ENCODE measurements at regions not wholly inside any gene's neighbourhood (a gene's known extent, or its start where the extent isn't known, plus 50 kb on each side); places are given as distances from the start of the nearest gene placed in this dataset.

- H3K4me1 ChIP-seq (ENCODE audit: control insufficient read depth in 1 of 2, insufficient read depth in 1 of 2, low read depth in 1 of 2, low read length in 1 of 2): no peaks in the 10 kb centered on the region
- no peaks in the 10 kb centered on the region for H3K36me3 ChIP-seq
- H3K4me3 ChIP-seq (ENCODE audit: low read depth in 1 of 2, low read length in 1 of 2): no peak overlapping the region
- H3K9me3 ChIP-seq: no peaks in the 10 kb centered on the region
- H3K27ac ChIP-seq: no peak overlapping the region
- H3K27me3 ChIP-seq: no peaks in the 10 kb centered on the region
- TF ChIP-seq CTCF (IDR thresholded peaks at IDR 0.05): no peak
These were observed 154.9 kb upstream of the BMP2 start for GRCh38 chr20:6612606-6612923.

GRCh38 chr20:6611911-6612605, 155.4 kb upstream of the BMP2 start:
- H3K27ac ChIP-seq: no peak overlapping the region
- no peak overlapping the region for H3K4me3 ChIP-seq (ENCODE audit: low read depth in 1 of 2, low read length in 1 of 2)
- no peaks in the 10 kb centered on the region for H3K27me3 ChIP-seq
- H3K9me3 ChIP-seq: no peaks in the 10 kb centered on the region
- no peaks in the 10 kb centered on the region for H3K4me1 ChIP-seq (ENCODE audit: control insufficient read depth in 1 of 2, insufficient read depth in 1 of 2, low read depth in 1 of 2, low read length in 1 of 2)
- no peak for TF ChIP-seq CTCF (IDR thresholded peaks at IDR 0.05)
- no peaks in the 10 kb centered on the region for H3K36me3 ChIP-seq

GRCh38 chr20:6606651-6607050, 160.8 kb upstream of the BMP2 start:
- no peaks in the 10 kb centered on the region for H3K36me3 ChIP-seq
- H3K4me1 ChIP-seq (ENCODE audit: control insufficient read depth in 1 of 2, insufficient read depth in 1 of 2, low read depth in 1 of 2, low read length in 1 of 2): no peaks in the 10 kb centered on the region
- H3K4me3 ChIP-seq (ENCODE audit: low read depth in 1 of 2, low read length in 1 of 2): no peak overlapping the region
- TF ChIP-seq CTCF (IDR thresholded peaks at IDR 0.05): no peak
- no peaks in the 10 kb centered on the region for H3K9me3 ChIP-seq
- H3K27me3 ChIP-seq: no peaks in the 10 kb centered on the region
- H3K27ac ChIP-seq: no peak overlapping the region

- H3K27ac ChIP-seq: no peak overlapping the region
- H3K27me3 ChIP-seq: no peaks in the 10 kb centered on the region
- no peak for TF ChIP-seq CTCF (IDR thresholded peaks at IDR 0.05)
- H3K4me1 ChIP-seq (ENCODE audit: control insufficient read depth in 1 of 2, insufficient read depth in 1 of 2, low read depth in 1 of 2, low read length in 1 of 2): no peaks in the 10 kb centered on the region
- H3K9me3 ChIP-seq: no peaks in the 10 kb centered on the region
- H3K4me3 ChIP-seq (ENCODE audit: low read depth in 1 of 2, low read length in 1 of 2): no peak overlapping the region
- no peaks in the 10 kb centered on the region for H3K36me3 ChIP-seq
These were observed 162.2 kb upstream of the BMP2 start for GRCh38 chr20:6605055-6605935.

GRCh38 chr20:6604179-6604578, 163.3 kb upstream of the BMP2 start:
- Histone ChIP-seq H3K27ac (no peak overlapping the region), H3K4me1 (ENCODE audit: control insufficient read depth in 1 of 2, insufficient read depth in 1 of 2, low read depth in 1 of 2, low read length in 1 of 2) (no peaks in the 10 kb centered on the region), H3K27me3 (no peaks in the 10 kb centered on the region), H3K9me3 (no peaks in the 10 kb centered on the region), H3K4me3 (ENCODE audit: low read depth in 1 of 2, low read length in 1 of 2) (no peak overlapping the region), H3K36me3 (no peaks in the 10 kb centered on the region)
- TF ChIP-seq CTCF (IDR thresholded peaks at IDR 0.05): no peak

All from neutrophil (primary cell).